PFSK-1 (cell line): ENCODE measurements at regions not wholly inside any gene's neighbourhood (a gene's known extent, or its start where the extent isn't known, plus 50 kb on each side); places are given as distances from the start of the nearest gene placed in this dataset.

Experiments
- FOXP2 ChIP-seq: optimal IDR thresholded peaks from 2 replicates; pipeline ENCODE3; 2011; ENCODE audit warnings: borderline replicate concordance, control low read depth, inconsistent platforms; ENCODE audit not compliant: insufficient read depth; ENCODE audit errors: extremely low read length, extremely low read depth
- POLR2AphosphoS5 ChIP-seq: IDR thresholded peaks from 2 replicates; pipeline ENCODE4 v1.6.1; 2012; ENCODE audit warnings: low read depth, mild to moderate bottlenecking, control low read depth, low read length, moderate library complexity
- REST ChIP-seq, 2 experiments: IDR thresholded peaks; 2 replicates each; pipeline versions ENCODE4 v1.6.1 to v1.8.0; 2011 to 2012; ENCODE audit warnings: low read depth in 2 of 2, low read length in 2 of 2, control low read depth in 1 of 2, inconsistent platforms in 1 of 2, mild to moderate bottlenecking in 1 of 2, moderate library complexity in 1 of 2; ENCODE audit not compliant: insufficient read depth in 1 of 2
- SIN3A ChIP-seq: IDR thresholded peaks from 2 replicates; pipeline ENCODE4 v1.6.1; 2012; ENCODE audit warnings: mild to moderate bottlenecking, low read length, moderate library complexity, borderline replicate concordance; ENCODE audit not compliant: insufficient read depth
- TAF1 ChIP-seq: IDR thresholded peaks from 2 replicates; pipeline ENCODE4 v1.6.1; 2012; ENCODE audit warnings: low read length, control low read depth, borderline replicate concordance; ENCODE audit not compliant: insufficient read depth

GRCh38 chr2:144259332-144259731, 260.6 kb downstream of the ZEB2 start:
- TF ChIP-seq TAF1 (no peak), REST (IDR thresholded peaks at IDR 0.05; ENCODE audit: insufficient read depth in 1 of 2, low read depth in 2 of 2, low read length in 2 of 2) (no peak), SIN3A (no peak), FOXP2 (no peak), POLR2AphosphoS5 (no peak)

- TF ChIP-seq FOXP2 (no peak), SIN3A (no peak), TAF1 (no peak), POLR2AphosphoS5 (no peak), REST (IDR thresholded peaks at IDR 0.05; ENCODE audit: insufficient read depth in 1 of 2, low read depth in 2 of 2, low read length in 2 of 2) (no peak)
Observed at GRCh38 chr2:144258154-144258553, 261.8 kb downstream of the ZEB2 start.

- no peak for TF ChIP-seq SIN3A
- TF ChIP-seq POLR2AphosphoS5 = no peak
- TF ChIP-seq FOXP2 = no peak
Observed at GRCh38 chr2:144256996-144257707, 262.8 kb downstream of the ZEB2 start.

- TF ChIP-seq REST (IDR thresholded peaks at IDR 0.05; ENCODE audit: insufficient read depth in 1 of 2, low read depth in 2 of 2, low read length in 2 of 2) (no peak), POLR2AphosphoS5 (no peak), FOXP2 (no peak), TAF1 (no peak), SIN3A (no peak)
Observed at GRCh38 chr2:144254342-144255235, 265.3 kb downstream of the ZEB2 start.

- TF ChIP-seq TAF1 = no peak
- no peak for TF ChIP-seq SIN3A
- no peak for TF ChIP-seq FOXP2
- TF ChIP-seq REST (IDR thresholded peaks at IDR 0.05; ENCODE audit: insufficient read depth in 1 of 2, low read depth in 2 of 2, low read length in 2 of 2) = no peak
- TF ChIP-seq POLR2AphosphoS5 = no peak
Observed at GRCh38 chr2:144253743-144254142, 266.2 kb downstream of the ZEB2 start.
